Osteocyte (in vitro differentiated cells): ENCODE measurements at regions not wholly inside any gene's neighbourhood (a gene's known extent, or its start where the extent isn't known, plus 50 kb on each side); places are given as distances from the start of the nearest gene placed in this dataset.

Source experiments
- DNase-seq: peaks from one replicate; pipeline ENCODE4 v3.0.0; 2021; ENCODE audit warnings: mixed read lengths; ENCODE audit not compliant: unreplicated experiment; ENCODE audit errors: extremely low spot score
- H3K27ac Mint-ChIP-seq: one replicate; pipeline ENCODE4 v1.8.0; 2021; ENCODE audit warnings: mild to moderate bottlenecking, mixed read lengths; ENCODE audit not compliant: unreplicated experiment
- H3K27me3 Mint-ChIP-seq: one replicate; pipeline ENCODE4 v1.8.0; 2021; ENCODE audit warnings: mixed read lengths; ENCODE audit not compliant: unreplicated experiment
- H3K36me3 Mint-ChIP-seq: one replicate; pipeline ENCODE4 v1.8.0; 2021; ENCODE audit warnings: mixed read lengths; ENCODE audit not compliant: unreplicated experiment
- H3K4me1 Mint-ChIP-seq: one replicate; pipeline ENCODE4 v1.8.0; 2021; ENCODE audit warnings: mixed read lengths; ENCODE audit not compliant: unreplicated experiment
- H3K4me3 Mint-ChIP-seq: one replicate; pipeline ENCODE4 v1.8.0; 2021; ENCODE audit warnings: mild to moderate bottlenecking, moderate library complexity, mixed read lengths; ENCODE audit not compliant: unreplicated experiment
- H3K9me3 Mint-ChIP-seq: one replicate; pipeline ENCODE4 v1.8.0; 2021; ENCODE audit warnings: mixed read lengths; ENCODE audit not compliant: unreplicated experiment
- TF ChIP-seq, protein P1 (sequence below): fragments of 200-600 bp; sonication (generic); IDR thresholded peaks from 2 replicates; pipeline ENCODE4 v1.5.0; 2021; ENCODE audit warnings: antibody characterized with exemption, mild to moderate bottlenecking, moderate library complexity

GRCh38 chr22:34045311-34045710, 125.0 kb upstream of the LARGE1 start:
- no peak overlapping the region for H3K4me3 Mint-ChIP-seq
- no peaks in the 10 kb centered on the region for H3K27me3 Mint-ChIP-seq
- no peak overlapping the region for H3K27ac Mint-ChIP-seq
- H3K9me3 Mint-ChIP-seq, result peaks cover 19% of the 10 kb centered on the region
- TF ChIP-seq, protein P1, sequence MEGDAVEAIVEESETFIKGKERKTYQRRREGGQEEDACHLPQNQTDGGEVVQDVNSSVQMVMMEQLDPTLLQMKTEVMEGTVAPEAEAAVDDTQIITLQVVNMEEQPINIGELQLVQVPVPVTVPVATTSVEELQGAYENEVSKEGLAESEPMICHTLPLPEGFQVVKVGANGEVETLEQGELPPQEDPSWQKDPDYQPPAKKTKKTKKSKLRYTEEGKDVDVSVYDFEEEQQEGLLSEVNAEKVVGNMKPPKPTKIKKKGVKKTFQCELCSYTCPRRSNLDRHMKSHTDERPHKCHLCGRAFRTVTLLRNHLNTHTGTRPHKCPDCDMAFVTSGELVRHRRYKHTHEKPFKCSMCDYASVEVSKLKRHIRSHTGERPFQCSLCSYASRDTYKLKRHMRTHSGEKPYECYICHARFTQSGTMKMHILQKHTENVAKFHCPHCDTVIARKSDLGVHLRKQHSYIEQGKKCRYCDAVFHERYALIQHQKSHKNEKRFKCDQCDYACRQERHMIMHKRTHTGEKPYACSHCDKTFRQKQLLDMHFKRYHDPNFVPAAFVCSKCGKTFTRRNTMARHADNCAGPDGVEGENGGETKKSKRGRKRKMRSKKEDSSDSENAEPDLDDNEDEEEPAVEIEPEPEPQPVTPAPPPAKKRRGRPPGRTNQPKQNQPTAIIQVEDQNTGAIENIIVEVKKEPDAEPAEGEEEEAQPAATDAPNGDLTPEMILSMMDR, result no peak
- no peaks in the 10 kb centered on the region for H3K36me3 Mint-ChIP-seq
- DNase-seq, result no peak
- no peaks in the 10 kb centered on the region for H3K4me1 Mint-ChIP-seq

DNA sequence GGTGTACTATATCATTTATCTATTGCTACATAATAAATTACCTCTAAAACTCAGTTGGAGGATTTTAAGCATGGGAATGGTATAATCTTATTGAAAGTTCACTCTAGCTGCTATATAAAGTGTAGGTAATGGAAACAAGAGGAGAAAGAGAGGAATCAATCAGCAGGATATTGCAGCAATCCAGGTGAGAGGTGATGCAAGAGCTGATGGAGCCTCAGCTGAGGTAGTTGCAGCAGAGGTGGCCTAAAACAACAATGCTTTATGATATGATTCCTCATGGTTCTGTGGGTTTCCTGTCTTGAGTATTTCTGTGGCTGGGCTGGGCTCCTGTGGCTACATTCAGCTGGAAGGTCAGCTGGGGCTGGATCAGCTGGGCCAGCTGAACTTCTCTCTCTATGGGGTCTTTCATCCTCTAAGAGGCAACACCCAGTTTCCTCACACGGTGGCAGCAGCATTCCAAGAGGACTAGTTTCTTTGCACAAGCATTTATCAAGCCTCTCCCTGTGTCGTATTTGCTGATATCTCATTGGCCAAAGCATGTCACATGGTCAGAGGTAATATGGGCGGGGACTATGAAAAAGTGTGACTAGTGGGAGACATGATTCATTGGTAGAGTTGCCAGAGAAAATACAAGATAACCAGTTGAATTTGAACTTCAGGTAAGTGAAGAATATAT, 135.4 kb upstream of the LARGE1 start:
- TF ChIP-seq, protein P1, result no peak

GRCh38 chr22:34057726-34058125, 137.4 kb upstream of the LARGE1 start:
- no peaks in the 10 kb centered on the region for H3K36me3 Mint-ChIP-seq

More for the DNA sequence above, 135.4 kb upstream of the LARGE1 start:
- DNase-seq, result no peak
- peaks cover 25% of the 10 kb centered on the region for H3K9me3 Mint-ChIP-seq
- no peaks in the 10 kb centered on the region for H3K27me3 Mint-ChIP-seq
- no peaks in the 10 kb centered on the region for H3K36me3 Mint-ChIP-seq
- no peak overlapping the region for H3K27ac Mint-ChIP-seq
- no peak overlapping the region for H3K4me3 Mint-ChIP-seq
- H3K4me1 Mint-ChIP-seq, result no peaks in the 10 kb centered on the region

DNA sequence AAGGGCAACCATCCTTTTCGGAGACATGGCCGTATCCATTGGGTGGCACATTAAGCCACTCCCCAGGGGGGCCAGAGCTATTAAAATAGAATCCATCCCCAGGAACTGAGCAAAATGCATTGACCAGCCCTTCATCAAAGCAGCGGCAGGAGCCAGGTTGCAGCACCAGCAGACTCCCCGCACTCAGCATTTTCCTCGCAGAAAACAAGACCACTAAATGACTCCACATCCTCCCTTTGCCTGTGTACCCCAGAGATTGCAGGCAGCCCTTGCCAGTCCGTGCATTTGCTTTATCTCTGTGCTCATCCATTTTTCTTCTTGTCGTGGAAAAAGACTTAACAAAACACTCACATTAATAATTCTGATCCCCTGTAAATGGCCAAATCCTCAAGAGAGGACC, 144.4 kb upstream of the LARGE1 start:
- H3K4me1 Mint-ChIP-seq, result no peaks in the 10 kb centered on the region

More at GRCh38 chr22:34057726-34058125, 137.4 kb upstream of the LARGE1 start:
- no peak overlapping the region for H3K4me3 Mint-ChIP-seq
- no peaks in the 10 kb centered on the region for H3K4me1 Mint-ChIP-seq
- TF ChIP-seq, protein P1, result no peak
- DNase-seq, result no peak
- no peaks in the 10 kb centered on the region for H3K27me3 Mint-ChIP-seq
- no peak overlapping the region for H3K27ac Mint-ChIP-seq
- H3K9me3 Mint-ChIP-seq, result peaks cover 27% of the 10 kb centered on the region

DNA sequence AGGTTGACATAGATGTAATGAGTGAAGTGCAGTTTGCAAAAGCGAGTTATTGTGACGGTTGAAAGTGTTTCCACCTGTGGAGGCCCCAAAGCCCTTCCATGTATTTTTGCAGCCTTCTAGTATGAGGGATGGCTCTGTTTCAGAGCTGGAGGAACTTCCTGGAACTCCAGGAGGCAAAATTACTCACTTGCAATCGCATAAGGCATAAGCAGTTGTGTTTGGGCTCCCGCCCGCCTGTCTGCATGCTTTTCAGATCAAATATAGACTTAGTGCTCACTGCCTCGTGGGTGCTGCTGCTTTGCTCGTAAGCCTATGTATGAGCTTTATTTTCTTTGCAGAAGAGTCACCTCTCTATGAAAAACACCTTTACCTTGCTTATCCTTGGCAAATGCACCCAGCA, 146.8 kb upstream of the LARGE1 start:
- DNase-seq, result no peak
- TF ChIP-seq, protein P1, result no peak
- H3K27me3 Mint-ChIP-seq, result no peaks in the 10 kb centered on the region
- no peaks in the 10 kb centered on the region for H3K4me1 Mint-ChIP-seq
- no peak overlapping the region for H3K27ac Mint-ChIP-seq
- H3K4me3 Mint-ChIP-seq, result no peak overlapping the region
- peaks cover 50% of the 10 kb centered on the region for H3K9me3 Mint-ChIP-seq
- H3K36me3 Mint-ChIP-seq, result no peaks in the 10 kb centered on the region

More for the DNA sequence above, 144.4 kb upstream of the LARGE1 start:
- Mint-ChIP-seq H3K27me3 (no peaks in the 10 kb centered on the region), H3K27ac (no peak overlapping the region), H3K4me3 (no peak overlapping the region), H3K9me3 (peaks cover 33% of the 10 kb centered on the region), H3K36me3 (no peaks in the 10 kb centered on the region)
- TF ChIP-seq, protein P1, result no peak
- DNase-seq, result no peak
